ENCODE measurements at regions not wholly inside any gene's neighbourhood (a gene's known extent, or its start where the extent isn't known, plus 50 kb on each side); places are given as distances from the start of the nearest gene placed in this dataset.

DNA sequence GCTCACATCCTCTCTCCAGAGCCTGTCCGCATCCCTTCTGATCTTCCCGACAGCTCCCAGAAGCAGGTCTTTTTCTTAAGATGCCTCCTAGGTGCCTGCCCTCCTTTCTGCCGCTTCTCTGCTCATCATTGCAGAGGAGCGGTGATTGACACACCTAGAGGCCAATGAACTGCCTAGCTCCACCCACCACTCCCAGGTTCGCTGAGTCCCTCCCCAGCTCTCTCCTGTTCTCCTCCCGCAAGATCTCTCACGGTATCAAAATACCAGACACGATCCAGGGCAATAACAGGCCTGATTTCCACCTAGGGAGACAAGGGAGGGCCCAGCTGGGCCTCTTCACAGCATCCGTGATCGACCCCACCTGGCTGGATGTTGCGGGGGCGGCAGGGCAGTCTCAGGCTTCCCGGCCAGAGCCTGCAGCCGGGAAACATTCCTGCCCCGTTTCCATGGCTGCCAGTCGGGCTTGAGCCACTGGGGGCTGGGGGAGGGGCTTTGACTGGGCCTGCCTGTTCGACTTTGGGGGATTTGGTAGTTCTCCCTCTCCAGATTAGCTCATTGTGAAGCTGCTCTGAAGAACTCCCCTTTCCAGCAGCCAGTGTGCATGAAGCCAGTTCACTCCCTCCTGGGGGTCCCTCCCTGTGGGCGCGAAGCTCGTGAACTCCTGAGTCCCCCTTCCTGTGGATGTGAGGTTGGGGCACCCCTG, 373.5 kb downstream of the RPS24 start:
- peak; percentile 92 for DNase-seq (ENCODE audit: low read depth, low spot score)
- H3K4me3 ChIP-seq (ENCODE audit: insufficient read length, low read depth), result peak overlapping the region; percentile 47
- H3K36me3 ChIP-seq (ENCODE audit: insufficient read depth, insufficient read length, low read length), result no peaks in the 10 kb centered on the region
- H3K9me3 ChIP-seq (ENCODE audit: insufficient read depth, low read length), result no peaks in the 10 kb centered on the region
- TF ChIP-seq SUZ12 (IDR thresholded peaks at IDR 0.05; ENCODE audit: extremely low read depth, insufficient read depth, insufficient read length), result no peak
- TF ChIP-seq ZNF274 (IDR thresholded peaks at IDR 0.05; ENCODE audit: low read depth, low read length), result no peak
- TF ChIP-seq YY1 (IDR thresholded peaks at IDR 0.05; ENCODE audit: insufficient read depth, insufficient read length), result no peak
- H3K9ac ChIP-seq (ENCODE audit: insufficient read length, low read depth), result peak overlapping the region; percentile 68
- H3K4me1 ChIP-seq (ENCODE audit: insufficient read depth, insufficient read length), result peaks cover 10% of the 10 kb centered on the region
- H3K27me3 ChIP-seq (ENCODE audit: insufficient read depth, insufficient read length), result no peaks in the 10 kb centered on the region

DNA sequence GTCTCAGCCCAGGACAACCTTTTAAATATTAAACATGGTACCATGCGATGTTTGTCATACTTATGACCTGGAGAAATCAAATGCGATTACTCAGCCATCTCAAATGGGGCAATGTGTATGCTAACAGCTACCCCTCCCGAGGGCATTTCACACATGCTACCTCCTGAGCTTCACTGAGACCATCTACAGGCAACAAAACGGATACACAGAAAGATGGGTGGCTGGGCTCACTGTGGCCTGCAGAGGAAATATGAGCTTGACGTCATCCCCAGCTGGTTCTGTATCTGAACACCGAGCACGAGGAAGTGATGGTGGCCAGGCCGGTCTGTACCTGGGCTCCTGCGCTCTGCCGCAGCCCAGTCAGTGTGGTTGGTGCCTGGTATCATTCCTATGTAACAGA, 374.3 kb downstream of the RPS24 start:
- no peak for DNase-seq (ENCODE audit: low read depth, low spot score)
- no peaks in the 10 kb centered on the region for H3K36me3 ChIP-seq (ENCODE audit: insufficient read depth, insufficient read length, low read length)
- H3K27me3 ChIP-seq (ENCODE audit: insufficient read depth, insufficient read length), result no peaks in the 10 kb centered on the region

DNA sequence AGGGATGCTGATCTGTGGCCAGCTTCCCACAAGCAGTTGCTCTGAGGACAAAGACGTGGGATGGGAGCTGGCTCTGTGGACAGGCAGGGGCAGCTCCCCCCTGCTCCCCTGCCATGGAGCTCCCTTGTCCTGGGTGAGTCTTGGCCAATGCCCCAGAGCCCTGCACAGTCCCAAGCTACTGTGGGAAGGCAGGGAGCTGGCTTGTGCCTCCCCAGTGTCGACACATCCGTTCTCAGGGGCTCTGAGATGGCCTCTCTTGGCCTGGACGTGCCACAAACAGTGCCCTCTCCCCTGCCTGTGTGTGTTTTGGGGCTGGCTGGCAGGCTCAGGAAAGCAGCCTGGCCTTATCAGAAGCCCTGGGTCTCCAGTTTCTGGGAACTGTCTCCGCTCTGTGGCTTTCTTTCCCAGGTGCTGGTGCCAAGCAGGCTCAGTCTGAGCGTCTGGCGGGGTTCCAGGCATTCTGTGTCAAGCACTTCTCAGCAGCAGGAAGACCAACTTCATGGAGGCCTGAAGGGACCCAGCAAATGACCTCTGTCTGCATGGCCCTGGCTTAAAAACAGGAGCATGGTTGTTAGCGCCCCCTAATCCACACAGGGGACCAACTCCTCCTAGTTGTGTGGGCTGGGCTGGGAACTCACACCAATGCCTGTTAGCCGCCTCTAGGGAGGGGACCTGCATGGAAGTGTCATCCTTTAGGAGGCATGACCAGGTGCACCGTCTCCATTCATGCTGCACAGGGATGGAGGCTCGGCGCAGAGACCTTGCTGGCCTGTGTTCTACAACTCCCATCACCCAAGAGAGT, 375.2 kb downstream of the RPS24 start:
- TF ChIP-seq SUZ12 (IDR thresholded peaks at IDR 0.05; ENCODE audit: extremely low read depth, insufficient read depth, insufficient read length) (no peak), YY1 (IDR thresholded peaks at IDR 0.05; ENCODE audit: insufficient read depth, insufficient read length) (no peak), ZNF274 (IDR thresholded peaks at IDR 0.05; ENCODE audit: low read depth, low read length) (no peak)
- no peak for DNase-seq (ENCODE audit: low read depth, low spot score)
- no peaks in the 10 kb centered on the region for H3K27me3 ChIP-seq (ENCODE audit: insufficient read depth, insufficient read length)
- H3K9ac ChIP-seq (ENCODE audit: insufficient read length, low read depth), result no peak overlapping the region
- H3K36me3 ChIP-seq (ENCODE audit: insufficient read depth, insufficient read length, low read length), result no peaks in the 10 kb centered on the region
- peaks cover 9% of the 10 kb centered on the region for H3K4me1 ChIP-seq (ENCODE audit: insufficient read depth, insufficient read length)
- H3K9me3 ChIP-seq (ENCODE audit: insufficient read depth, low read length), result no peaks in the 10 kb centered on the region
- no peak overlapping the region for H3K4me3 ChIP-seq (ENCODE audit: insufficient read length, low read depth)

More for the DNA sequence above, 374.3 kb downstream of the RPS24 start:
- Histone ChIP-seq H3K9me3 (ENCODE audit: insufficient read depth, low read length) (no peaks in the 10 kb centered on the region), H3K4me1 (ENCODE audit: insufficient read depth, insufficient read length) (peaks cover 9% of the 10 kb centered on the region), H3K4me3 (ENCODE audit: insufficient read length, low read depth) (no peak overlapping the region), H3K9ac (ENCODE audit: insufficient read length, low read depth) (no peak overlapping the region)
- TF ChIP-seq YY1 (IDR thresholded peaks at IDR 0.05; ENCODE audit: insufficient read depth, insufficient read length), result no peak
- TF ChIP-seq SUZ12 (IDR thresholded peaks at IDR 0.05; ENCODE audit: extremely low read depth, insufficient read depth, insufficient read length), result no peak
- no peak for TF ChIP-seq ZNF274 (IDR thresholded peaks at IDR 0.05; ENCODE audit: low read depth, low read length)

DNA sequence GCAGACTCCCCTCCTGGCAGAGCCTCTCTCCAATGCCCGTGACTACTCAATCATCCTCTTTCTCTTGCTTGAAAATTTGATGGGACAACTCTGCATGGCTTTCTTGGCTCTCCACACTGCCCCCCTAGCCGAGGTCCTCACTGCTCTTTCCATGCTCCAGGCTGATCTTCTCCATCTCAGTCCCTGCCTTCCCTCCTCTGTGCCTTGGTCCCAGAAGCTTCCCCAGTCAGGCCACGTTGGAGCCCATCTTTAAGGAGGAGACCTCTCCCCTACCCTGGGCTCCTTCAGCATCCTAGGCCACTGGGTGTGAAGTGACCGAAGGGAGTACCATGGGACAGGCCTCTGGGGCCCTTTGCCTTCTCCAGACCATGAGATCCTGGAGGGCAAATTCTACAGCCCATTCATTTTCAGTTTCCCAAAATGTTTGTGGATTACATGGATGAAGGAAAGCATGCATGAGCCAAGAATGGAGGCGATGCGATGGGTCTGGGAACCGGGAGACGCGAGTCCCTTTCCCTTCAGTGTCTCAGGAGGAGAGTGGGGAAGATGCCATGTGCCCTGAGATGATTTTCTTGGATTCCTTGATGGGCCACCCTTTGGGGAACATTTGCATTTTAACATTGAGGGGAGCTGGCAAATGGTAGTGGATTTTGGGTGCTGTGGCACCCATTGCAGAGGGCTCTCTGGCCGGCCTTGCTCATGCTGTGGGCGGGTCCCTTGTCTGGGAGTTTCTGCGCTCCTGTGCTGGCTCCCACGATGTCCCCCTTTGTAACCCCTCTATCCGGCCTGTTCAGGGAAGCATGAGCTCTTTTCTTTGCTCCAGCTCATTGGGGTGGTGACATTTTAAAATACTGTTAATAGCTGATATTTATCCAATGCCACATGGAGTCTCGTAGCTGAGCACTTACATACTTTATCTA, 376.6 kb downstream of the RPS24 start:
- peaks cover 9% of the 10 kb centered on the region for H3K4me1 ChIP-seq (ENCODE audit: insufficient read depth, insufficient read length)
- no peak overlapping the region for H3K9ac ChIP-seq (ENCODE audit: insufficient read length, low read depth)
- H3K9me3 ChIP-seq (ENCODE audit: insufficient read depth, low read length), result no peaks in the 10 kb centered on the region
- no peak overlapping the region for H3K4me3 ChIP-seq (ENCODE audit: insufficient read length, low read depth)
- H3K36me3 ChIP-seq (ENCODE audit: insufficient read depth, insufficient read length, low read length), result no peaks in the 10 kb centered on the region
- no peaks in the 10 kb centered on the region for H3K27me3 ChIP-seq (ENCODE audit: insufficient read depth, insufficient read length)
- no peak for DNase-seq (ENCODE audit: low read depth, low spot score)
- TF ChIP-seq SUZ12 (IDR thresholded peaks at IDR 0.05; ENCODE audit: extremely low read depth, insufficient read depth, insufficient read length) (no peak), ZNF274 (IDR thresholded peaks at IDR 0.05; ENCODE audit: low read depth, low read length) (no peak), YY1 (IDR thresholded peaks at IDR 0.05; ENCODE audit: insufficient read depth, insufficient read length) (no peak)

DNA sequence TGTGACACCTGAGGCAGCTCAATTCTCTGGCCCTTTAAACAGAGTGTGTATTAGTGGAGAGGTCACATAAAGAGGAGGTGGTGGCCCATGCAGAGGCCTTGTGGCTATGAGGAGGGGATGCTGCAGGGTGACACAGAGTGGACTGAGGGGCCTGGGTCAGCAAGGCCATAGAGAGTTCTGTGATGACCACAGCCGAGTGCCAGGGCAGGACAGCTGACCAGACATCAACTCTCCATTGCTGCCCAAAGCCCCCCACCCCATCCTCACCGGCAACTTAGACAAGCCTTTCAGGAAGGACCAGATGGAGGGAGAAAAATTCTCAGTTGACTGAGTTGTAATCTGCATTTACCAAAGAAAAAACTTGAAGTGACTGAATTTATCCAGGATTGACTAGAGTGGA, 378.1 kb downstream of the RPS24 start:
- H3K4me1 ChIP-seq (ENCODE audit: insufficient read depth, insufficient read length), result peaks cover 6% of the 10 kb centered on the region
- no peaks in the 10 kb centered on the region for H3K27me3 ChIP-seq (ENCODE audit: insufficient read depth, insufficient read length)
- TF ChIP-seq SUZ12 (IDR thresholded peaks at IDR 0.05; ENCODE audit: extremely low read depth, insufficient read depth, insufficient read length) (no peak), YY1 (IDR thresholded peaks at IDR 0.05; ENCODE audit: insufficient read depth, insufficient read length) (no peak), ZNF274 (IDR thresholded peaks at IDR 0.05; ENCODE audit: low read depth, low read length) (no peak)
- H3K36me3 ChIP-seq (ENCODE audit: insufficient read depth, insufficient read length, low read length), result no peaks in the 10 kb centered on the region
- H3K4me3 ChIP-seq (ENCODE audit: insufficient read length, low read depth), result no peak overlapping the region
- no peak overlapping the region for H3K9ac ChIP-seq (ENCODE audit: insufficient read length, low read depth)
- no peak for DNase-seq (ENCODE audit: low read depth, low spot score)
- H3K9me3 ChIP-seq (ENCODE audit: insufficient read depth, low read length), result no peaks in the 10 kb centered on the region

DNA sequence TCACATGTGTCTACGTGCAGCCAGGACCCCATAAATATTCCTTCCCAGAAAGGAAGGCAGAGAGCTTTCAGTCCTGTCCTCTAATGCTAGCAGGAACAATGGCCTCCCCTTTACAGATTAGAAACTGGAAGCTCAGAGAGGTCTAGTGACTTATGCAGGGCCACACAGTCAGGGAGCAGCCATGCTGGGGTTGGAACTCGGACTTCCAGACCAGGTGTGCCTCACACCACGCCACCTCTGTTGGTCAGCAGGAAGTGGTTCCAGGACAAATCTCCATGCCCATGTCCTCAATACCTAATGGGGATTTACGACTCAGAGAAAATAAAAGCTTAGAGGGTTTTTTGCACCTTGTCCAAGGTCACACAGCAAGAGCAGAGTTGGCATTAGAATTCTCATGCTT, 378.9 kb downstream of the RPS24 start:
- H3K9ac ChIP-seq (ENCODE audit: insufficient read length, low read depth), result no peak overlapping the region
- peaks cover 2% of the 10 kb centered on the region for H3K4me1 ChIP-seq (ENCODE audit: insufficient read depth, insufficient read length)
- H3K36me3 ChIP-seq (ENCODE audit: insufficient read depth, insufficient read length, low read length), result no peaks in the 10 kb centered on the region
- TF ChIP-seq ZNF274 (IDR thresholded peaks at IDR 0.05; ENCODE audit: low read depth, low read length), result no peak
- no peak for TF ChIP-seq SUZ12 (IDR thresholded peaks at IDR 0.05; ENCODE audit: extremely low read depth, insufficient read depth, insufficient read length)
- no peak for TF ChIP-seq YY1 (IDR thresholded peaks at IDR 0.05; ENCODE audit: insufficient read depth, insufficient read length)
- H3K9me3 ChIP-seq (ENCODE audit: insufficient read depth, low read length), result no peaks in the 10 kb centered on the region
- H3K27me3 ChIP-seq (ENCODE audit: insufficient read depth, insufficient read length), result no peaks in the 10 kb centered on the region
- H3K4me3 ChIP-seq (ENCODE audit: insufficient read length, low read depth), result no peak overlapping the region
- no peak for DNase-seq (ENCODE audit: low read depth, low spot score)
